IMR-90 (cell line): ENCODE measurements at regions not wholly inside any gene's neighbourhood (a gene's known extent, or its start where the extent isn't known, plus 50 kb on each side); places are given as distances from the start of the nearest gene placed in this dataset.

Experiments used
- ATAC-seq: fragments of 200-7000 bp; cut with Tn5 transposase; 2 replicates; pipeline ENCODE4 v1.9.1; 2020; ENCODE audit warnings: low read depth, mild to moderate bottlenecking, moderate library complexity
- BruUV-seq: library from RNA; stranded (reverse); fragments of 400-500 nt; replicated peaks from 2 replicates; lab custom pipeline; 2021; lab: Mats Ljungman, UMichigan
- CTCF ChIA-PET: fragments of 300-600 bp; formaldehyde crosslinking; extraction: SDS; loops from one replicate; lab custom pipeline; 2021; ENCODE audit warnings: antibody characterized with exemption; lab: Yijun Ruan, JAX
- POLR2A ChIA-PET: fragments of 300-600 bp; sonication (Branson Sonifier 250); formaldehyde crosslinking; loops from one replicate; lab custom pipeline; 2022; ENCODE audit warnings: antibody characterized with exemption; ENCODE audit not compliant: unreplicated experiment; lab: Charles Lee
- DNase-seq: peaks from one replicate; pipeline ENCODE4 v3.0.0; 2013
- H2AFZ ChIP-seq: replicated peaks from 2 replicates; pipeline ENCODE3; 2013; ENCODE audit warnings: low read length, mild to moderate bottlenecking; ENCODE audit not compliant: poor library complexity
- H2AK5ac ChIP-seq: 2 replicates; pipeline ENCODE4 v1.6.1; 2013; ENCODE audit warnings: low read depth, low read length, inconsistent platforms
- H2AK9ac ChIP-seq: replicated peaks from 2 replicates; pipeline ENCODE3; 2013; ENCODE audit warnings: mild to moderate bottlenecking, low read depth, low read length, moderate library complexity; ENCODE audit not compliant: poor library complexity
- H2BK120ac ChIP-seq: 2 replicates; pipeline ENCODE4 v1.6.1; 2013; ENCODE audit warnings: low read depth, low read length, inconsistent platforms
- H2BK15ac ChIP-seq: 3 replicates; pipeline ENCODE4 v1.6.1; 2013; ENCODE audit warnings: low read depth, low read length, inconsistent platforms
- H2BK20ac ChIP-seq: 2 replicates; pipeline ENCODE4 v1.6.1; 2013; ENCODE audit warnings: low read depth, mild to moderate bottlenecking, inconsistent platforms, low read length, moderate library complexity
- H2BK5ac ChIP-seq: 2 replicates; pipeline ENCODE4 v1.6.1; 2013; ENCODE audit warnings: mild to moderate bottlenecking, low read depth, low read length, inconsistent platforms; ENCODE audit not compliant: poor library complexity, severe bottlenecking
- H3K14ac ChIP-seq: replicated peaks from 2 replicates; pipeline ENCODE4 v1.6.1; 2013; ENCODE audit warnings: low read depth, low read length, inconsistent platforms
- H3K18ac ChIP-seq: 2 replicates; pipeline ENCODE4 v1.6.1; 2013; ENCODE audit warnings: low read depth, low read length, control low read depth
- H3K23ac ChIP-seq: 2 replicates; pipeline ENCODE4 v1.6.1; 2013; ENCODE audit warnings: low read depth, low read length, inconsistent platforms
- H3K27ac ChIP-seq: 2 replicates; pipeline ENCODE4 v1.5.1; 2013; ENCODE audit warnings: mild to moderate bottlenecking, control low read depth, low read length; ENCODE audit not compliant: insufficient read depth
- H3K27me3 ChIP-seq: 2 replicates; pipeline ENCODE4 v1.6.1; 2013; ENCODE audit warnings: low read length; ENCODE audit not compliant: control insufficient read depth, insufficient read depth
- H3K36me3 ChIP-seq: 2 replicates; pipeline ENCODE4 v1.6.1; 2013; ENCODE audit warnings: low read length, mixed read lengths; ENCODE audit not compliant: control insufficient read depth, insufficient read depth
- H3K4ac ChIP-seq: 2 replicates; pipeline ENCODE4 v1.6.1; 2013; ENCODE audit warnings: low read depth, low read length, inconsistent platforms
- H3K4me1 ChIP-seq: 2 replicates; pipeline ENCODE4 v1.6.1; 2013; ENCODE audit warnings: low read length, mixed read lengths; ENCODE audit not compliant: control insufficient read depth, insufficient read depth
- H3K4me2 ChIP-seq: 2 replicates; pipeline ENCODE4 v1.6.1; 2013; ENCODE audit warnings: low read depth, mild to moderate bottlenecking, control low read depth, low read length, moderate library complexity
- H3K4me3 ChIP-seq: 2 replicates; pipeline ENCODE4 v1.5.1; 2013; ENCODE audit warnings: low read depth, mild to moderate bottlenecking, control low read depth, low read length, moderate library complexity; ENCODE audit not compliant: insufficient read depth
- H3K56ac ChIP-seq: 2 replicates; pipeline ENCODE4 v1.6.1; 2013; ENCODE audit warnings: low read length, inconsistent platforms; ENCODE audit not compliant: insufficient read depth; ENCODE audit errors: extremely low read depth
- H3K79me1 ChIP-seq, 2 experiments: 2 replicates each; pipeline ENCODE4 v1.6.1; 2013; ENCODE audit warnings: low read length in 2 of 2, inconsistent platforms in 1 of 2, low read depth in 1 of 2
- H3K9ac ChIP-seq: 2 replicates; pipeline ENCODE4 v1.6.1; 2013; ENCODE audit warnings: low read depth, low read length, control low read depth
- H3K9me1 ChIP-seq: 2 replicates; pipeline ENCODE4 v1.6.1; 2013; ENCODE audit warnings: low read length, inconsistent platforms; ENCODE audit not compliant: insufficient read depth
- H3K9me3 ChIP-seq: 2 replicates; pipeline ENCODE4 v1.6.1; 2013; ENCODE audit warnings: low read length; ENCODE audit not compliant: control insufficient read depth, insufficient read depth
- H4K20me1 ChIP-seq: 2 replicates; pipeline ENCODE4 v1.6.1; 2013; ENCODE audit warnings: low read length, inconsistent platforms; ENCODE audit not compliant: insufficient read depth
- H4K5ac ChIP-seq: 2 replicates; pipeline ENCODE4 v1.6.1; 2013; ENCODE audit warnings: mild to moderate bottlenecking, low read depth, low read length, control low read depth
- H4K8ac ChIP-seq, 2 experiments: 2 replicates each; pipeline ENCODE4 v1.6.1; 2013; ENCODE audit warnings: low read depth in 2 of 2, low read length in 2 of 2, control low read depth in 1 of 2, inconsistent platforms in 1 of 2
- H4K91ac ChIP-seq: 2 replicates; pipeline ENCODE4 v1.6.1; 2013; ENCODE audit warnings: low read depth, low read length, inconsistent platforms; ENCODE audit not compliant: insufficient read depth
- BHLHE40 ChIP-seq: fragments of 150-350 bp; IDR thresholded peaks from 2 replicates; pipeline ENCODE4 v1.6.1; 2016; ENCODE audit warnings: mild to moderate bottlenecking, low read depth, low read length
- MAFK ChIP-seq: IDR thresholded peaks from 2 replicates; pipeline ENCODE4 v1.6.1; 2012; ENCODE audit warnings: low read depth, low read length, improper control_type of control experiment
- RAD21 ChIP-seq: IDR thresholded peaks from 2 replicates; pipeline ENCODE4 v1.6.1; 2012; ENCODE audit warnings: low read length, improper control_type of control experiment
- RFX5 ChIP-seq: IDR thresholded peaks from 2 replicates; pipeline ENCODE4 v1.8.0; 2012; ENCODE audit warnings: low read depth, mild to moderate bottlenecking, low read length, moderate library complexity
- WGBS, 2 experiments: methylation state at CpG; one replicate each; pipeline versions ENCODE4 v1.1.5 to v1.1.7; 2013; ENCODE audit warnings: missing lambda C conversion rate in 2 of 2; ENCODE audit not compliant: insufficient read length in 1 of 2; ENCODE audit errors: extremely low coverage in 2 of 2; 5-methylcytosine and 5-hydroxymethylcytosine counted together
- dilution Hi-C: fragments of 300-500 bp; cut with HindIII; formaldehyde crosslinking; loops from one replicate; pipeline ENCODE4 v1.14.3; 2018; ENCODE audit warnings: low sequenced_read_pairs; ENCODE audit not compliant: unreplicated experiment
- in situ Hi-C: fragments of 300-500 bp; cut with MboI; formaldehyde crosslinking; loops from 3 replicates; pipeline ENCODE4 v1.14.3; 2019; ENCODE audit warnings: low sequenced_read_pairs, inconsistent platforms, mixed read lengths
- intact Hi-C: fragments of 100-400 bp; cut with micrococcal nuclease; formaldehyde crosslinking; loops from 2 replicates; pipeline ENCODE4 v1.10.0; 2022

- Histone ChIP-seq H2BK20ac (no peak overlapping the region), H2BK5ac (no peak overlapping the region), H3K9ac (no peak overlapping the region), H2AFZ (no peak overlapping the region), H3K79me1 (no peaks in the 10 kb centered on the region), H3K23ac (no peak overlapping the region), H3K36me3 (no peaks in the 10 kb centered on the region), H3K56ac (no peak overlapping the region), H3K27ac (no peak overlapping the region), H3K27me3 (no peaks in the 10 kb centered on the region), H2BK15ac (no peak overlapping the region), H4K91ac (no peak overlapping the region), H3K14ac (no peak overlapping the region), H2BK120ac (no peak overlapping the region), H3K4me3 (no peak overlapping the region), H2AK9ac (no peak overlapping the region), H3K4me2 (no peak overlapping the region), H4K5ac (no peak overlapping the region; the same call in 1 of the 2 replicates), H3K4me1 (peaks cover 1% of the 10 kb centered on the region; the same call in 1 of the 2 replicates), H3K4ac (no peak overlapping the region), H3K18ac (no peak overlapping the region), H3K9me1 (no peaks in the 10 kb centered on the region), H2AK5ac (no peak overlapping the region), H4K20me1 (no peaks in the 10 kb centered on the region), H3K9me3 (peaks cover 8% of the 10 kb centered on the region; the same call in 1 of the 2 replicates), H4K8ac (no peak overlapping the region)
- WGBS, 2 experiments = no CpG with 5 or more reads among the region's 4 CpGs
- in situ Hi-C loops (no loop called here), dilution Hi-C loops (no loop called here), intact Hi-C loops (loop anchor here (10.0 kb wide), 1 partner anchor 293 kb away; no protein-coding TSS in a partner anchor)
- ATAC-seq = no peak
- no TSS peak for BruUV-seq
- POLR2A ChIA-PET = no interaction called here
- DNase-seq = no peak
- CTCF ChIA-PET = interaction anchor here (0.6 kb wide), 1 partner anchor 326 kb away, joined by 3 read pairs; no protein-coding TSS in a partner anchor
- TF ChIP-seq MAFK (peak; percentile 92), BHLHE40 (no peak), RAD21 (no peak), RFX5 (no peak)
Measured at GRCh38 chr9:7347556-7347955, 452.0 kb downstream of the DMAC1 start.
